Activated gamma-delta T cell treated with anti-CD3 and anti-CD28 coated beads, Interleukin-2, amount 50 U/mL, for 16 hours (primary cell): ENCODE measurements at regions not wholly inside any gene's neighbourhood (a gene's known extent, or its start where the extent isn't known, plus 50 kb on each side); places are given as distances from the start of the nearest gene placed in this dataset.

Source experiments
- DNase-seq: peaks from one replicate; pipeline ENCODE4 v3.0.0-alpha.2; 2020; ENCODE audit warnings: low read depth

- no peak for DNase-seq
Measured at GRCh38 chr4:123497340-123497739, 100.7 kb downstream of the SPRY1 start.

DNA sequence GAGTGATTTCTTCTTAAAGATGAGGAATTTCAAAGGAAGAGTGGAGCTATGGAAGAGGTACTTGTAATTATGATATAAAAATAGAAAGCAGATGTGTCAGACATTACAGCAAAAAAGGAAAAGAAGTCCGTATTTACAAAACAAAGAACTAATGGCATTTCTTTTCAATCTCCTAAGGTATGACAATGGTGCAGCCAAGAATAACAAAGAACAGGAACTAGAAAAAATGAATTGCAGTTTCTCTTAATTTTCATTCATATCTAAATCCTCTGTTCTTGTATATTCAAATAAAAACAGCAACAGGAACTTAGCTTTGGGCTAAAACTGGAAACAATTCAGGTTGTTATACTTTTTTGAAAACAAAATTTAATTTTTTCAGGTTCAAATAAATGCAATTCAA, 105.1 kb downstream of the SPRY1 start:
- DNase-seq = no peak

GRCh38 chr4:123503698-123504363, 107.2 kb downstream of the SPRY1 start:
- DNase-seq = no peak

DNA sequence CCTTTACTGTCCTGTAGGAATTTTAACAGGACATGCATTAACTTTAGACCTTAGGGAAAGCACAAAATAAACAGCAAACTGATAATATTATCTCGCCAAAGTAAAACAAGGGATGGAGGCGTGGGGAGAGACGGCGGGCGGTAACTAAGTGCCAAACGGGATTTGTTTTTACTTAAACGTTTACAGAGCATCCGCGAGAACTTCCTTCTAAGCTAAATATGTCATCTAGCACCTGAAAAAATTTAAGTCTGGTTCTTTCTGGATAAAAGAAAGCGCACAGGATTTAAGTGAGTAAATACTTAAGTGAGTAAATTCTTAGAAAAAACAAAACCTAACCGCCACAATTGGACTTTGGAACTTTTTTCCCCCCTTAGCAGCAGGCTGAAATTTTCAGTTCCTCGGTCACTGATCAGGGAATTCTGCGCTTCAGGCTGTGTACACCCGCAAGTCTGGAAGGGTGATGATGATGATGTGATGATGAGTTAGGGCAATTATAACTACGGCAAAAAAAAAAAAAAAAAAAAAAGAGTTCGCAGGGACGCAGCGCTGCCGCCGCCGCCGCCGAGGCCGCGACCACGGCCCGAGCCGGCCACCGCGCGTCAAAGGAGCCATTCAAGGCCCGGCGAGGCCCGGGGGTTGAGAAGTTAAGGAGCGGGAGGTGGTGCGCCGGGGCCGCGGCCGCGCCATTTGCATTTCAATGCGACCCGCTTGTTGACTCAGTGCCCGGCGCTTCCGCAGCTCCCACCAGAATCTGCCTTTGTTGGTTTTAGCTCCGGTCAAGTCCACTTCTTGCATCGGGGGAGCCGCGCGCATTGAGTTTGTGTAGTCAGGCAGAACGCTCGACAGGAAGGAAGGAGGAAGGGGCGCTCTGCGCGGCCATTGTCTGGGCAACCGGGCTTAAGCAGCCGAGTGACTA, 108.8 kb downstream of the SPRY1 start:
- DNase-seq = no peak

- DNase-seq = no peak
Measured at GRCh38 chr4:123506011-123506695, 109.6 kb downstream of the SPRY1 start.

GRCh38 chr4:123507376-123507775, 110.8 kb downstream of the SPRY1 start:
- DNase-seq = no peak

- DNase-seq = no peak
Measured at GRCh38 chr4:123510221-123510620, 113.6 kb downstream of the SPRY1 start.

- no peak for DNase-seq
Measured at GRCh38 chr4:123510659-123511058, 114.1 kb downstream of the SPRY1 start.

DNA sequence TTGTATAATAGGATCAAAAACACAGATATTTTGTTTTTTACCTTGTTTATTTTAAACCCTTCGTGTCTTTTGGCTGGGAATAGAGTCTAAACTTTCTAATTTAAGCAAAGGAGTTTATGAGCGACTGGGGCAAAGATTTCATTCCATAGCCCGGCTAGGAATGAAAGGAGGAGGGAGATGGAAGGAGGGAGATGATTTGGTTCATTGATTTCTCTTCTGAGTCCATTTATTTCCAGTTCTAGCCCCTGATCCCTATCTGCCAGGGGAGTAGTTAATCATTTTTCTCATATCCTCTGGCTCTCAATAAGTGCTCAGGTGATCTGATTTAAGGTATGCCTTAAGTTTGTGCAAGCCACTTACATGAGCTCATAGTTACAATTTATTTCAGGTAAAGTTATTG, 120.0 kb downstream of the SPRY1 start:
- DNase-seq = no peak

GRCh38 chr4:123517176-123517575, 120.6 kb downstream of the SPRY1 start:
- no peak for DNase-seq

GRCh38 chr4:123517971-123518370, 121.4 kb downstream of the SPRY1 start:
- no peak for DNase-seq

GRCh38 chr4:123520325-123520724, 123.7 kb downstream of the SPRY1 start:
- DNase-seq = no peak

GRCh38 chr4:123522081-123522480, 125.5 kb downstream of the SPRY1 start:
- DNase-seq = no peak

GRCh38 chr4:123522646-123523045, 126.1 kb downstream of the SPRY1 start:
- no peak for DNase-seq

- no peak for DNase-seq
Measured at GRCh38 chr4:123524958-123525628, 128.5 kb downstream of the SPRY1 start.

- no peak for DNase-seq
Measured at GRCh38 chr4:123526511-123526910, 129.9 kb downstream of the SPRY1 start.

DNA sequence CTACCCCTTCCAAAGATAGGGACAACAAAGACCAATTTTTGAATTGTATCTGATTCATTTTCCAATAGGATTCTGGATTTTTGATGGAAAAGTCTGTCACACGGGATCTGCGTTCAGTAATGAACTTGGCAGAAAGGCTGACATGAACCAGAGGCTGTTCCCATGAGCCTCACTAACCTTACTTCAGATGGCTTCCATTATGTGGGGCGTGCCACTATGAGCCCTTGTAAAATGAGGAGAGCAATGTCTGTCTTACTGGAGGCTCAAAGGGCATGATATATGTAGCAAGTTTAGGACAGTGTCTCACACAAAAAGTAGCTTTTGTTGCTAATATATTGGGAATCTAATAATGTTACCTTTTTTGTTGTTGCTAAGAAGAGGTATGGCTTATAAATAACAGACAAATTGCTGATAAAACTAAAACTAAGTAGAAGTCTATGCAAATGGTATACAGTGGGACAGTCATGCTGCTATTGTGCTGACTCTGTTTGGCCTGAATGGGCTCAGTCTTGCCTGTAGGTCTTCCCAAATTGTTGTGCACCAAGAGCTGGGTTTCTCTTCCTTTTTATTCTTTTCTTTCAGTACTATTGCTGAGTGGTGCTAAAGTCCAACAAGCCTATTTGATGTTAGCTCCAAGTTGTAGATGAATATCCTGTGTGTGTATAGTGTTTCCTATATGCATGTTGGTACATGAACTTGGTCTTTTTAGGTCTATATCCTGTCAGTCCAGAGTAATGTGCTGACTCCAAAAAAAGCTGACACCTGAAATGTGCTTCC, 132.1 kb downstream of the SPRY1 start:
- no peak for DNase-seq

GRCh38 chr4:123529278-123529568, 132.6 kb downstream of the SPRY1 start:
- no peak for DNase-seq

GRCh38 chr4:123530357-123530756, 133.8 kb downstream of the SPRY1 start:
- no peak for DNase-seq

GRCh38 chr4:123535037-123535748, 138.6 kb downstream of the SPRY1 start:
- DNase-seq = no peak

DNA sequence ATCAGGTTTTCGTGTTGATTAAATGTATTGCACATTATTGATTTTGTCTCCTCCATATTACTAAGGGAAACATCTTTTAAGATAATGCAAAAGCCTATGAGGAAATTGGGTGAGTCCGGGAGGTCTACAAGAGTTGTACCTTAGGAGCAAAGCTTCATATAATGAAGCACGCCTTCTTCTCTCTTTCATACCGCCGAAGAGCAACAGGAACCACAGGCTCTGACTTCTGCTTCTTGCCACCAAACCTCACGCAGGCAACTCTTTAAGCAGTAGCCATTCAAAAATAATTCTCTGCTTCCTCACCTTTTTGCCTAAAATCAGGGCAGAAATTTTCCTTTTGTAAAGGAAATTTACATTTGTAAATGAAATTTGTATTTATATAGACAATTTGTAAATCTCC, 139.6 kb downstream of the SPRY1 start:
- no peak for DNase-seq
